Pons (tissue), 1 donor: ENCODE measurements at regions not wholly inside any gene's neighbourhood (a gene's known extent, or its start where the extent isn't known, plus 50 kb on each side); places are given as distances from the start of the nearest gene placed in this dataset.
"Not testable (repeated sequence)": the region's sequence is repeated elsewhere in the genome, so short reads cannot be mapped to it uniquely, and the experiment has no call there.

ENCODE experiments used
- DNase-seq: peaks from one replicate; pipeline ENCODE4 v3.0.0-alpha.2; 2016; ENCODE audit warnings: low spot score

- no peak for DNase-seq
These were observed 1004.2 kb downstream of the TMEM121 start for GRCh38 chr14:106530423-106531107.

- not testable (repeated sequence) for DNase-seq
These were observed 1011.2 kb downstream of the TMEM121 start for GRCh38 chr14:106537597-106537996.

GRCh38 chr14:106538201-106538600 is 1011.8 kb downstream of the TMEM121 start:
- DNase-seq = no peak

- DNase-seq = no peak
These were observed 1021.5 kb downstream of the TMEM121 start for GRCh38 chr14:106547735-106548434.

GRCh38 chr14:106549064-106549463 is 1022.7 kb downstream of the TMEM121 start:
- no peak for DNase-seq

- no peak for DNase-seq
These were observed 1024.9 kb downstream of the TMEM121 start for GRCh38 chr14:106551265-106551664.

GRCh38 chr14:106556211-106556610 is 1029.8 kb downstream of the TMEM121 start:
- not testable (repeated sequence) for DNase-seq

- no peak for DNase-seq
These were observed 1030.4 kb downstream of the TMEM121 start for GRCh38 chr14:106556665-106557289.

- no peak for DNase-seq
These were observed 1036.1 kb downstream of the TMEM121 start for GRCh38 chr14:106562451-106562850.

- DNase-seq = no peak
These were observed 1037.8 kb downstream of the TMEM121 start for GRCh38 chr14:106564058-106564643.

GRCh38 chr14:106578481-106578880 is 1052.1 kb downstream of the TMEM121 start:
- DNase-seq = no peak

- DNase-seq = no peak
These were observed 1052.7 kb downstream of the TMEM121 start for GRCh38 chr14:106579084-106579483.

GRCh38 chr14:106585692-106586091 is 1059.3 kb downstream of the TMEM121 start:
- DNase-seq = no peak

GRCh38 chr14:106586098-106586704 is 1059.8 kb downstream of the TMEM121 start:
- DNase-seq = no peak

- DNase-seq = not testable (repeated sequence)
These were observed 1065.2 kb downstream of the TMEM121 start for GRCh38 chr14:106591539-106591938.

- not testable (repeated sequence) for DNase-seq
These were observed 1065.9 kb downstream of the TMEM121 start for GRCh38 chr14:106592115-106592852.

- no peak for DNase-seq
These were observed 1072.8 kb downstream of the TMEM121 start for GRCh38 chr14:106599209-106599608.

GRCh38 chr14:106605548-106606448 is 1079.4 kb downstream of the TMEM121 start:
- DNase-seq = no peak

GRCh38 chr14:106606936-106607335 is 1080.6 kb downstream of the TMEM121 start:
- no peak for DNase-seq

- no peak for DNase-seq
These were observed 1084.3 kb downstream of the TMEM121 start for GRCh38 chr14:106610691-106611090.
